ENCODE measurements at regions not wholly inside any gene's neighbourhood (a gene's known extent, or its start where the extent isn't known, plus 50 kb on each side); places are given as distances from the start of the nearest gene placed in this dataset.
A peak's percentile ranks its signal among the peaks of the same experiment; 100 is the strongest.

DNA sequence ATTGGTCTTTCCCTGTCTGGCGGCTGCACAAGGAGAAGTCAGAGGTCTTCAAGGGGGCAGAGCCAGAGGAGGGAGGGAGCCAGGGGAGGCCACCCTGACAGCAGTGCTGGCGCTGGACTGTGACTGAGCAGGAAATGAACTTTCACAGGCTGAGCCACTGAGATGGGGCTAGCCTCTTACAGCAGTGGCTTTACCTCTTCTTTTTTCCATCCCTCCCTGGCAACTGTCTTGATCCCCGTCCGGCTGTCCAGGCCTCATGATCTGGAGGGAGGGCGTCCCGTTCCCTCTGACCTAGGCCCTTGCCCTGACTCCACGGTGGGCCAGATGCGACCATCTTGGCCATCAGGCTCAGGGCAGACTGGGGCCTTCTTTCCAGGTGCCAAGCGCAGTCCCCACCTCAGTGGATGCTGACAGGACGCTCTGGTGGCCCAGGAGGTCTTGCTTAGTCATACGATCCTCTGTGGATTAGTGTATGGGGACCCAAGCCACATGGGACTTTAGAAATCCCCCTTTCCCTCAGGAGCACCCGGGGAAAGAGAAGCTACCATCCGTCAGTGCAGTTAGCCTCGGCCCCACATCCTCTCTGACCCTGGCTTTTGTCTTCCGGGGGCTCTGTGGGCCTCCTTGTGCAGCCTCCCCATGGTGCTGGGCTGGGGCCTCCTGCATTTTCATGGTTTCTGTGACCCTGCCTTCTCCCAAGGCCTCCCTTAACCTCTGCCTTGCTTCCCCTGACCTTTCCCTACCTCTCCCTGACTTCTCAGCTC is 57.4 kb upstream of the CCDC167 start:
- Histone ChIP-seq H2AFZ (replicated peaks; ENCODE audit: low read length, poor library complexity) (peak overlapping the region; percentile 47), H3K27me3 (ENCODE audit: control insufficient read depth, insufficient read depth, low read length) (peaks cover 15% of the 10 kb centered on the region), H3K79me1 (ENCODE audit: low read depth in 1 of 2, low read length in 2 of 2) (no peaks in the 10 kb centered on the region), H3K4me3 (ENCODE audit: insufficient read depth, low read depth, low read length) (no peak overlapping the region), H4K5ac (ENCODE audit: low read depth, low read length) (no peak overlapping the region), H3K18ac (ENCODE audit: low read depth, low read length) (no peak overlapping the region), H3K9me1 (ENCODE audit: insufficient read depth, low read length) (peaks cover 7% of the 10 kb centered on the region; the same call in 1 of the 2 replicates), H3K14ac (replicated peaks; ENCODE audit: low read depth, low read length) (no peak overlapping the region), H2BK20ac (ENCODE audit: low read depth, low read length) (no peak overlapping the region), H2BK15ac (ENCODE audit: low read depth, low read length) (peak overlapping the region; percentile 65; the same call in 2 of the 3 replicates), H3K23ac (ENCODE audit: low read depth, low read length) (no peak overlapping the region), H3K27ac (ENCODE audit: insufficient read depth, low read length) (no peak overlapping the region), H3K9me3 (ENCODE audit: control insufficient read depth, insufficient read depth, low read length) (peaks cover 3% of the 10 kb centered on the region), H3K36me3 (ENCODE audit: control insufficient read depth, insufficient read depth, low read length) (no peaks in the 10 kb centered on the region), H4K8ac (ENCODE audit: low read depth in 2 of 2, low read length in 2 of 2) (0 out of 4 replicates have a peak overlapping the region, but pooled peaks of 1 of the 2 experiments have one; percentile 46), H2BK5ac (ENCODE audit: low read depth, low read length, poor library complexity, severe bottlenecking) (no peak overlapping the region), H3K4me1 (ENCODE audit: control insufficient read depth, insufficient read depth, low read length) (peaks cover 15% of the 10 kb centered on the region), H4K20me1 (ENCODE audit: insufficient read depth, low read length) (no peaks in the 10 kb centered on the region; the same call in 1 of the 2 replicates), H3K56ac (ENCODE audit: extremely low read depth, insufficient read depth, low read length) (no peak overlapping the region), H4K91ac (ENCODE audit: insufficient read depth, low read depth, low read length) (peak overlapping the region; percentile 3; the same call in 1 of the 2 replicates), H2AK9ac (replicated peaks; ENCODE audit: low read depth, low read length, poor library complexity) (no peak overlapping the region), H3K9ac (ENCODE audit: low read depth, low read length) (no peak overlapping the region), H2BK120ac (ENCODE audit: low read depth, low read length) (0 out of 2 replicates have a peak overlapping the region, but pooled peaks have one; percentile 11), H3K4me2 (ENCODE audit: low read depth, low read length) (no peak overlapping the region), H3K4ac (ENCODE audit: low read depth, low read length) (no peak overlapping the region), H2AK5ac (ENCODE audit: low read depth, low read length) (peak overlapping the region; percentile 23; the same call in 1 of the 2 replicates)
- no peak for DNase-seq
- dilution Hi-C loops (cut with HindIII; ENCODE audit: low sequenced_read_pairs, unreplicated experiment) (no loop called here), intact Hi-C loops (cut with micrococcal nuclease) (no loop called here), in situ Hi-C loops (cut with MboI; ENCODE audit: low sequenced_read_pairs) (no loop called here)
- no peak for ATAC-seq (ENCODE audit: low read depth)
- 73% methylated on average over 12 of the region's 15 CpGs; no CpG with 5 or more reads in 1 of the 2 experiments for WGBS, 2 experiments (ENCODE audit: extremely low coverage in 2 of 2, insufficient read length in 1 of 2)
- POLR2A ChIA-PET (ENCODE audit: unreplicated experiment) = no interaction called here
- TF ChIP-seq BHLHE40 (IDR thresholded peaks at IDR 0.05; ENCODE audit: low read depth, low read length) (no peak), SMC3 (IDR thresholded peaks at IDR 0.05; ENCODE audit: low read depth, low read length) (no peak), RAD21 (IDR thresholded peaks at IDR 0.05; ENCODE audit: low read length) (no peak), CEBPB (IDR thresholded peaks at IDR 0.05; ENCODE audit: low read depth, low read length) (no peak), MAZ (IDR thresholded peaks at IDR 0.05; ENCODE audit: borderline replicate concordance, low read depth, low read length) (no peak), POLR2A (IDR thresholded peaks at IDR 0.05; ENCODE audit: low read depth, low read length) (no peak), RCOR1 (IDR thresholded peaks at IDR 0.05; ENCODE audit: insufficient replicate concordance, low read length) (no peak)
- TF ChIP-seq, protein P1, sequence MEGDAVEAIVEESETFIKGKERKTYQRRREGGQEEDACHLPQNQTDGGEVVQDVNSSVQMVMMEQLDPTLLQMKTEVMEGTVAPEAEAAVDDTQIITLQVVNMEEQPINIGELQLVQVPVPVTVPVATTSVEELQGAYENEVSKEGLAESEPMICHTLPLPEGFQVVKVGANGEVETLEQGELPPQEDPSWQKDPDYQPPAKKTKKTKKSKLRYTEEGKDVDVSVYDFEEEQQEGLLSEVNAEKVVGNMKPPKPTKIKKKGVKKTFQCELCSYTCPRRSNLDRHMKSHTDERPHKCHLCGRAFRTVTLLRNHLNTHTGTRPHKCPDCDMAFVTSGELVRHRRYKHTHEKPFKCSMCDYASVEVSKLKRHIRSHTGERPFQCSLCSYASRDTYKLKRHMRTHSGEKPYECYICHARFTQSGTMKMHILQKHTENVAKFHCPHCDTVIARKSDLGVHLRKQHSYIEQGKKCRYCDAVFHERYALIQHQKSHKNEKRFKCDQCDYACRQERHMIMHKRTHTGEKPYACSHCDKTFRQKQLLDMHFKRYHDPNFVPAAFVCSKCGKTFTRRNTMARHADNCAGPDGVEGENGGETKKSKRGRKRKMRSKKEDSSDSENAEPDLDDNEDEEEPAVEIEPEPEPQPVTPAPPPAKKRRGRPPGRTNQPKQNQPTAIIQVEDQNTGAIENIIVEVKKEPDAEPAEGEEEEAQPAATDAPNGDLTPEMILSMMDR (conservative IDR thresholded peaks at IDR 0.05; ENCODE audit: low read depth, low read length) = no peak
- CTCF ChIA-PET = no interaction called here
- no TSS peak for BruUV-seq (replicated peaks)
